Erythroblast (primary cell): ENCODE measurements at regions not wholly inside any gene's neighbourhood (a gene's known extent, or its start where the extent isn't known, plus 50 kb on each side); places are given as distances from the start of the nearest gene placed in this dataset.

Source experiments
- DNase-seq, 2 experiments: peaks; one replicate each; lab custom pipeline; 2025; lab: John Stamatoyannopoulos, UW
- GATA1 ChIP-seq: IDR thresholded peaks from 2 replicates; pipeline ENCODE4 v1.6.1; 2011; ENCODE audit warnings: low read depth, mild to moderate bottlenecking, control low read depth, low read length, moderate library complexity
- POLR2A ChIP-seq: IDR thresholded peaks from 2 replicates; pipeline ENCODE4 v1.6.1; 2011; ENCODE audit warnings: mild to moderate bottlenecking, low read length

GRCh38 chr16:56108724-56109123, 82.6 kb upstream of the GNAO1 start:
- no peak for DNase-seq
- TF ChIP-seq GATA1 (no peak), POLR2A (no peak)

GRCh38 chr16:56108056-56108471, 83.2 kb upstream of the GNAO1 start:
- DNase-seq, result no peak
- TF ChIP-seq GATA1 (no peak), POLR2A (no peak)

DNA sequence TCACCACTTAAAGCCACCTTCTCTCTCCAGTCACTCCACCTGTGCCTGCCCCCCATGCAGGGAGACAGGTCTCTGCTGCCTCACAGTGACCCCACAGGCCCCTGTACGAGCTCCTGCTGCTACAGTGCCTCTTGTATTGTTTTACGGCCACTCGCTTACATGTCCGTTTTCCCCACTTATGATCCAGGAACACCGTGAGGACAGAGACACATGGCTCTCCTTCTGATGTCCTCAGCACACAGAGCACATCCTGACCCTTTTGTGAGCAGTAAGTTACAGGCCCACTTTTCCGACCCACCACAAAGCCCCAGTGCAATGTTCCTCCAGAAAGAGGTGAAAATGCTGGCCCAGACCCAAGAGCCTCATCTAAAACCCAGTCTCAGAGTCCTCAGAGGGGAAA, 84.8 kb upstream of the GNAO1 start:
- no peak for DNase-seq
- no peak for TF ChIP-seq POLR2A
- TF ChIP-seq GATA1, result no peak

- no peak for DNase-seq
- no peak for TF ChIP-seq POLR2A
- no peak for TF ChIP-seq GATA1
These were observed 88.4 kb upstream of the GNAO1 start for GRCh38 chr16:56102906-56103305.

GRCh38 chr16:56102183-56102686, 89.1 kb upstream of the GNAO1 start:
- no peak for TF ChIP-seq GATA1
- no peak for TF ChIP-seq POLR2A
- no peak for DNase-seq

- DNase-seq, result no peak
- TF ChIP-seq POLR2A (no peak), GATA1 (no peak)
These were observed 89.8 kb upstream of the GNAO1 start for GRCh38 chr16:56101480-56101879.

DNA sequence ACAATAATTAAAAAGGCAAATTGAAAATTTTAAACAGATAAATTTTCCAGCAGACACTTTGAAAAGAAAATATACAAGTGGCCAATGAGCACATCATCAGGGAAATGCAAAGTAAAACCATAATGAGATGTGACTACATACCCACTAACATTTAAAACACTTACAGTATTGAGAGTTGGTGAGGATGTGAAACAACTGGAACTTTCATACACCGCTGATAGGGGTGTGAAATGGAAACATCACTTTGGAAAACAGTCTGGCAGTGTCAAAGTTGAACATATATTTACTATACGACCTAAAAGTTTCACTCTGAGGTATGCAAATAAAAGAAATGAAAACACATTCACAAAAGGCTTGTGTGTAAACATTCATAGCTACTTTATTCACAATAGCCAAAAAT, 94.0 kb upstream of the GNAO1 start:
- DNase-seq, result no peak
- TF ChIP-seq POLR2A (no peak), GATA1 (no peak)

DNA sequence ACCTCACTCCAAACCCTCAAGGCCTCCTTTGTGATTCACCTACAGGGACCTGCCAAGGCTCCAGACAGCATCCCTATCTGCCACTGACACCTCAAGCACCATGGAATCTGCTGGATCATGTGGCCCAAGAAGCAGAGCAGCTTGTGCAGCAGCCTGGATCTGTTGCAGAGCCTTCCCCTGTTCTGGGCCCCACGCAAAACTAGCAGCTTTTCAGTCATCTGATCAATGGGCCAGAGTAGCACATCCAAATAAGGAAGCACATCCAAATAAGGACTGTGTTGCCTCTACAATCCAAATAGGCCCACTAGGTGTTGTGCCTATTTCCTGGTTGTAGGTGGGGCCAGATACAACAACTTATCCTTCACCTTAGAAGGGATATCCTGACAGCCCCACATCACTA, 97.1 kb upstream of the GNAO1 start:
- no peak for DNase-seq
- TF ChIP-seq POLR2A, result no peak
- no peak for TF ChIP-seq GATA1

DNA sequence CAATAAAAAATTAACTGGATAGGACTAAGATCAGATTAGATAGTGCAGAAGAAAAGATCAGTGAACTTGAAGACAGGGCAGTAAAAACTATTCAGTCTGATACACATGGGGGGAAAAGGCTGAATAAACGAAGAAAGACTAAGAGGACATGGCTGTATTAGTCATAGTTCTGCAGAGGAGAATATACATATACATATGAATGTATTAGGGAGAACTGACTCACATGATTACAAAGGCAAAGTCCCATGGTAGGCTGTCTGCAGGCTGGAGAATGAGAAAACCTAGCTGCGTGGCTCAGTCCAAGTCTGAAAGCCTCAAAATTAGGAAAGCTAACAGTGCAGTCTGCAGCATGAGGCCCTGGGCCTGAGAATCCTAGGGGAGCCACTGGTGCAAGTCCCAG, 98.2 kb upstream of the GNAO1 start:
- no peak for DNase-seq
- TF ChIP-seq POLR2A (no peak), GATA1 (no peak)

DNA sequence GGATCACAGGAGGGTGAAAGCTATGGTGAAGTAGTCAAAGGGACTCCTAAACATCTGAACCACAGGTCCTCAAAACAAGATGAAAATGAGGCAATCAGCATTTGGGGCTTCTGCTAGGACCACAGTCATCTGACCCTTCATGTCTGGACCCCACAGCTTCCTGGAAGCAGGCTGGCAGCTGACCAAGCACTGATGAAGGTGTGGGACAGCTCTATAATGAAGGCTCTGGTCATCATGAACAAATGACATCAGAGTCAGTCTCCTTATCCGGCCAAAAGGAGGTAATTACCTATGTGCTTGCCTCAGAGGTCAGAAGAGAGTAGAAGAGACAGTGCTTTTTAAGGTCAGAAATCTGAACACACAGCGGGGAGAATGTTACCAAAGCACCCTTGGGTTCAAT, 101.2 kb upstream of the GNAO1 start:
- DNase-seq, result no peak
- TF ChIP-seq GATA1, result no peak
- no peak for TF ChIP-seq POLR2A

- TF ChIP-seq GATA1 (no peak), POLR2A (no peak)
- DNase-seq, result no peak
These were observed 103.7 kb upstream of the GNAO1 start for GRCh38 chr16:56087626-56088025.

GRCh38 chr16:56081371-56081770, 109.9 kb upstream of the GNAO1 start:
- DNase-seq, result no peak
- no peak for TF ChIP-seq POLR2A
- TF ChIP-seq GATA1, result no peak

DNA sequence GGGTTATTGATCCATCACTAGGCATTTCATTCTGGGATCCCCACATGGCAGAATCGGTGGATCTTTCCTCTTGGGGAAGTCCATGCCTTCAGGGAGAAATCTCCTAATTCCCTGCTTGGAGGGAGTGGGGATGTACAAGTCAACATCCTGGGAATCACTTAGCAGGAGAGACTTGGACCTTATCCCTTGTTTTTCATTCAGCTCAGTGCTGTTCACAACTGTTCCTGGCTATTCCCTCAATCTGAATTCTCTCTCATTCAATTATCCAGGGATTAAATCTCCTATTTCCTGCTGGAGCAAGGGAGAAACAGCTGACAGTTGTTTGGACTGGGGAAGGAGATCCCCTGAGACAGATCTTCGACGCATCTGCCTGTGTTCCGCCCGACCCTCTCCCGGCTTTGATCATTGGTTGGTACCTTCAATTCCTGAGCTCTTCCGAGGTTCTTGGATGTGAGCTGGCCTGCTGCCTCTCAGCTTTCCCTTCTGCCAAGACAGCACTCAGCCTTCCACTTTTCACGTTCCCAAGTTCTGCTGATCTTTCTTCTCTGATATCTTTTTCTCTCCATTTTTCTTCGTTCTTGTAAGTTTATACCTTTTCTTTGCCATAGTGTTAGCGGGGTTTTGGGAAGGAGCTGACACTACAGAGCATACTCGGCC, 115.4 kb upstream of the GNAO1 start:
- TF ChIP-seq POLR2A, result no peak
- TF ChIP-seq GATA1, result no peak
- DNase-seq, result no peak

- TF ChIP-seq POLR2A, result no peak
- TF ChIP-seq GATA1, result no peak
- no peak for DNase-seq
These were observed 117.8 kb upstream of the GNAO1 start for GRCh38 chr16:56073508-56073907.

GRCh38 chr16:56072096-56072495, 119.2 kb upstream of the GNAO1 start:
- no peak for TF ChIP-seq GATA1
- TF ChIP-seq POLR2A, result no peak

More at GRCh38 chr16:56072096-56072495, 119.2 kb upstream of the GNAO1 start:
- no peak for DNase-seq
